Neuronal stem cell (in vitro differentiated cells): ENCODE measurements at regions not wholly inside any gene's neighbourhood (a gene's known extent, or its start where the extent isn't known, plus 50 kb on each side); places are given as distances from the start of the nearest gene placed in this dataset.

ENCODE experiments used
- DNase-seq: peaks from one replicate; pipeline ENCODE4 v3.0.0-alpha.2; 2013; ENCODE audit warnings: low spot score
- H2AFZ ChIP-seq: one replicate; pipeline ENCODE4 v1.6.1; 2013; ENCODE audit warnings: mild to moderate bottlenecking, low read length, inconsistent platforms
- H2AK5ac ChIP-seq: 2 replicates; pipeline ENCODE4 v1.6.1; 2013; ENCODE audit warnings: low read depth, mild to moderate bottlenecking, inconsistent platforms, low read length, moderate library complexity, mixed read lengths
- H2BK120ac ChIP-seq: 2 replicates; pipeline ENCODE4 v1.6.1; 2013; ENCODE audit warnings: low read depth, mild to moderate bottlenecking, inconsistent platforms, low read length, moderate library complexity, mixed read lengths
- H2BK12ac ChIP-seq: one replicate; pipeline ENCODE4 v1.6.1; 2013; ENCODE audit warnings: low read length, inconsistent platforms
- H2BK15ac ChIP-seq: 2 replicates; pipeline ENCODE4 v1.6.1; 2013; ENCODE audit warnings: mild to moderate bottlenecking, low read length, inconsistent platforms, mixed read lengths
- H2BK5ac ChIP-seq: one replicate; pipeline ENCODE4 v1.6.1; 2013; ENCODE audit warnings: inconsistent platforms, mild to moderate bottlenecking, low read length, moderate library complexity
- H3K14ac ChIP-seq: one replicate; pipeline ENCODE4 v1.6.1; 2013; ENCODE audit warnings: low read length, inconsistent platforms
- H3K18ac ChIP-seq: 2 replicates; pipeline ENCODE4 v1.6.1; 2013; ENCODE audit warnings: low read length, inconsistent platforms
- H3K23ac ChIP-seq: 2 replicates; pipeline ENCODE4 v1.6.1; 2013; ENCODE audit warnings: low read depth, mild to moderate bottlenecking, mixed read lengths, low read length, inconsistent platforms; ENCODE audit not compliant: poor library complexity
- H3K27ac ChIP-seq: replicated peaks from 3 replicates; pipeline ENCODE4 v1.5.1; 2013; ENCODE audit warnings: low read length, inconsistent platforms
- H3K27me3 ChIP-seq, 3 experiments: 2 replicates each; pipeline ENCODE4 v1.6.1; 2013; ENCODE audit warnings: low read length in 3 of 3, mild to moderate bottlenecking in 2 of 3, inconsistent platforms in 1 of 3, low read depth in 1 of 3, mixed read lengths in 1 of 3, moderate library complexity in 1 of 3; ENCODE audit not compliant: control insufficient read depth in 3 of 3, insufficient read depth in 3 of 3
- H3K36me3 ChIP-seq, 2 donors: replicated peaks in 1 of 2; 2 replicates each; pipeline ENCODE4 v1.6.1; 2013; ENCODE audit warnings: low read length in 2 of 2; ENCODE audit not compliant: control insufficient read depth in 2 of 2, insufficient read depth in 2 of 2
- H3K4ac ChIP-seq: 2 replicates; pipeline ENCODE4 v1.6.1; 2013; ENCODE audit warnings: inconsistent platforms, mild to moderate bottlenecking, low read length, moderate library complexity
- H3K4me1 ChIP-seq, 2 donors: 1 replicate in 1 of 2; 2 replicates in 1 of 2; pipeline ENCODE4 v1.6.1; 2013; ENCODE audit warnings: low read length in 2 of 2, low read depth in 1 of 2; ENCODE audit not compliant: control insufficient read depth in 2 of 2, insufficient read depth in 1 of 2
- H3K4me2 ChIP-seq: one replicate; pipeline ENCODE4 v1.6.1; 2013; ENCODE audit warnings: mild to moderate bottlenecking, low read length, inconsistent platforms; ENCODE audit not compliant: insufficient read depth, poor library complexity, severe bottlenecking
- H3K4me3 ChIP-seq, 2 donors: 2 replicates each; pipeline ENCODE4 v1.5.1; 2013; ENCODE audit warnings: low read length in 2 of 2, mild to moderate bottlenecking in 2 of 2, inconsistent platforms in 1 of 2, moderate library complexity in 1 of 2
- H3K79me1 ChIP-seq: one replicate; pipeline ENCODE4 v1.6.1; 2013; ENCODE audit warnings: low read depth, mild to moderate bottlenecking, inconsistent platforms, low read length, moderate library complexity
- H3K9ac ChIP-seq: one replicate; pipeline ENCODE4 v1.6.1; 2013; ENCODE audit warnings: mild to moderate bottlenecking, low read depth, low read length, inconsistent platforms; ENCODE audit not compliant: poor library complexity
- H3K9me3 ChIP-seq, 2 donors: replicated peaks in 1 of 2; 2 replicates each; pipeline versions ENCODE3 to v1.6.1; 2013; ENCODE audit warnings: low read length in 2 of 2, mild to moderate bottlenecking in 2 of 2, inconsistent platforms in 1 of 2, low read depth in 1 of 2, mixed read lengths in 1 of 2, moderate library complexity in 1 of 2; ENCODE audit not compliant: control insufficient read depth in 2 of 2, insufficient read depth in 1 of 2
- H4K8ac ChIP-seq: one replicate; pipeline ENCODE4 v1.6.1; 2013; ENCODE audit warnings: low read depth, mild to moderate bottlenecking, inconsistent platforms, low read length, moderate library complexity
- H4K91ac ChIP-seq: one replicate; pipeline ENCODE4 v1.6.1; 2013; ENCODE audit warnings: low read length, low read depth, mild to moderate bottlenecking, inconsistent platforms; ENCODE audit not compliant: poor library complexity
- WGBS, 2 donors: extraction: QIAGEN DNeasy Blood & Tissue Kit; methylation state at CpG; one replicate each; pipeline ENCODE4 v1.1.7; 2013; ENCODE audit warnings: missing lambda C conversion rate in 2 of 2, mixed read lengths in 1 of 2; ENCODE audit not compliant: insufficient read length in 2 of 2, insufficient replicate concordance in 1 of 2; ENCODE audit errors: extremely low coverage in 2 of 2; 5-methylcytosine and 5-hydroxymethylcytosine counted together

GRCh38 chr5:124230456-124230855, 516.0 kb downstream of the ZNF608 start:
- Histone ChIP-seq H3K23ac (no peak overlapping the region), H3K79me1 (no peaks in the 10 kb centered on the region), H3K4me1 (peaks cover 0 to 26% of the 10 kb centered on the region in 2 donors), H3K27me3 (no peaks in the 10 kb centered on the region), H3K36me3 (no peaks in the 10 kb centered on the region), H4K91ac (no peak overlapping the region), H3K4ac (no peak overlapping the region), H3K18ac (peak overlapping the region; percentile 8), H2BK5ac (no peak overlapping the region), H2BK15ac (no peak overlapping the region), H3K9ac (no peak overlapping the region), H2AFZ (no peak overlapping the region), H3K4me2 (no peak overlapping the region), H4K8ac (no peak overlapping the region), H2BK120ac (no peak overlapping the region), H3K14ac (no peak overlapping the region), H2AK5ac (no peak overlapping the region), H3K4me3 (no peak overlapping the region), H3K27ac (no peak overlapping the region), H2BK12ac (no peak overlapping the region), H3K9me3 (peaks cover 0 to 18% of the 10 kb centered on the region in 2 donors)
- DNase-seq, result no peak
- WGBS, 2 donors, result no CpG with 5 or more reads among the region's 7 CpGs

GRCh38 chr5:124229352-124229751, 517.1 kb downstream of the ZNF608 start:
- no peak overlapping the region for H3K4me2 ChIP-seq

DNA sequence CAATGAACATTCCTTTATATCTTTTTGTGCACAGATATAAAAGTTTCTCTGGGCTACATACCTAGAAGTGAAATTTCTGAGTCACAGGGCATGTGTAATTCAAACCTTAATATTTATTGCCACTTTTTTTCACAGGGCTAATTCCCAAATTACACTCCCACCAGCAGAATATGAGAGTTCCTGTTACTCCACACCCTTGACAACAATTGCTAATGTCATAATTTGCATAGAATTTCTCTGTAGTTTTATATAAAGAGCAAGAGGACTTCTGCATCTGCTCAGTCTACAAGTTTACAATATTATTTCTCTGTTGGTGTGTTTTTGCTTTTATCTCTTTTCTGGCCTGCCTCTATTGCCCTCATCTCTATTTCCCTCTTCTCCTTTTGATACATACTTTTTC, 518.5 kb downstream of the ZNF608 start:
- peaks cover 0 to 18% of the 10 kb centered on the region in 2 donors for H3K9me3 ChIP-seq

More at GRCh38 chr5:124229352-124229751, 517.1 kb downstream of the ZNF608 start:
- Histone ChIP-seq H2BK5ac (no peak overlapping the region), H3K4me1 (peaks cover 0 to 15% of the 10 kb centered on the region in 2 donors), H4K91ac (no peak overlapping the region), H3K27ac (no peak overlapping the region), H2BK12ac (no peak overlapping the region), H3K18ac (no peak overlapping the region), H3K4ac (no peak overlapping the region), H3K79me1 (no peaks in the 10 kb centered on the region), H2BK15ac (no peak overlapping the region), H2AFZ (no peak overlapping the region), H2BK120ac (no peak overlapping the region), H3K9me3 (peaks cover 0 to 18% of the 10 kb centered on the region in 2 donors), H3K23ac (no peak overlapping the region), H3K9ac (no peak overlapping the region), H2AK5ac (no peak overlapping the region), H3K36me3 (no peaks in the 10 kb centered on the region), H3K27me3 (no peaks in the 10 kb centered on the region), H3K4me3 (no peak overlapping the region), H3K14ac (no peak overlapping the region), H4K8ac (no peak overlapping the region)
- no peak for DNase-seq
- no CpG with 5 or more reads among the region's 3 CpGs for WGBS, 2 donors

DNA sequence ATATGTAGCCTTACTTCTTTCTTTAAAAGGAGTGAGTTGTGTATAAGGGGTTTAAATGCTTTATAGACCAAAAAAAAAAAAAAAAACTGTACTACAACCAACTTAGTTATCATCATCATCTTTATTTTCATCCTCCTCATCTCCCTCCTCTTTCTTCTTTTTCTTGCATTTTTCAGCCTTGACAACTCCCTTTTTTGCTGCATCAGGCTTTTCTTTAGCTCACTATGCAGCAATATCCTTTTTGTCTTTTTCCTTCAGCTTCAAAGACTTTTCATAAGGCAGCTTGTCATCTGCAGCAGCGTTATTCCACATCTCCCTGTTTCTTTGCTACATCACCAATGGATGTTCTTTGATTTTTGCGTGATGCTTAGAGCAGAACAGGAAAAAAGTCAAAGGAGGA, 526.0 kb downstream of the ZNF608 start:
- Histone ChIP-seq H3K4me3 (no peak overlapping the region), H3K27me3 (no peaks in the 10 kb centered on the region), H2BK15ac (no peak overlapping the region), H3K9me3 (peaks cover 5 to 13% of the 10 kb centered on the region in 2 donors), H4K8ac (no peak overlapping the region), H2BK5ac (no peak overlapping the region), H3K18ac (no peak overlapping the region), H3K9ac (no peak overlapping the region), H3K79me1 (no peaks in the 10 kb centered on the region), H3K4me1 (no peaks in the 10 kb centered on the region), H3K14ac (no peak overlapping the region), H3K4me2 (no peak overlapping the region), H2AK5ac (no peak overlapping the region), H3K4ac (no peak overlapping the region), H3K27ac (no peak overlapping the region), H2BK12ac (no peak overlapping the region), H4K91ac (no peak overlapping the region), H2AFZ (peak overlapping the region; percentile 3), H2BK120ac (no peak overlapping the region), H3K23ac (no peak overlapping the region), H3K36me3 (no peaks in the 10 kb centered on the region)
- WGBS, 2 donors, result no CpG with 5 or more reads among the region's 2 CpGs
- DNase-seq, result no peak

More for the DNA sequence above, 518.5 kb downstream of the ZNF608 start:
- Histone ChIP-seq H2BK120ac (no peak overlapping the region), H2AK5ac (no peak overlapping the region), H3K4me1 (peaks cover 0 to 7% of the 10 kb centered on the region in 2 donors), H2BK12ac (no peak overlapping the region), H2BK15ac (no peak overlapping the region), H3K4me3 (no peak overlapping the region), H3K18ac (no peak overlapping the region), H3K14ac (no peak overlapping the region), H4K8ac (no peak overlapping the region), H3K23ac (no peak overlapping the region), H3K4ac (no peak overlapping the region), H4K91ac (no peak overlapping the region), H3K4me2 (no peak overlapping the region), H3K79me1 (no peaks in the 10 kb centered on the region), H3K36me3 (no peaks in the 10 kb centered on the region), H3K27ac (no peak overlapping the region), H2BK5ac (no peak overlapping the region), H2AFZ (no peak overlapping the region), H3K9ac (no peak overlapping the region), H3K27me3 (no peaks in the 10 kb centered on the region)
- DNase-seq, result no peak
